ENCODE measurements at regions not wholly inside any gene's neighbourhood (a gene's known extent, or its start where the extent isn't known, plus 50 kb on each side); places are given as distances from the start of the nearest gene placed in this dataset.

DNA sequence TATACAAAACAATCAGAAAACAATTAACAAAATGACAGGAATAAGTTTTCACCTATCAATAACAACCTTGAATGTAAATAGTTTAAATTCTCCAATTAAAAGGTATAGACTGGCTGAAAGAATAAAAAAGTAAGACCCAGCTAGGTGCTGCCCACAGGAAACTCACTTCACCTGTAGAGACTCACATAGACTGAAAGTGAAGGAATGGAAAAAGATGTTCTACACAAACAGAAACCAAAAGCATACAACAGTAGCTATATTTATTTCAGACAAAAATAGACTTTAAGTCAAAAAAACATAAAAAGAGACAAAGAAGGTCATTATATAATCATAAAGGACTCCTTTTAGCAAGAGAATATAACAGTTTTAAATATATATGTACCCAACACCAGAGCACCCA is 152.4 kb upstream of the PWP1 start:
- no peak for DNase-seq

DNA sequence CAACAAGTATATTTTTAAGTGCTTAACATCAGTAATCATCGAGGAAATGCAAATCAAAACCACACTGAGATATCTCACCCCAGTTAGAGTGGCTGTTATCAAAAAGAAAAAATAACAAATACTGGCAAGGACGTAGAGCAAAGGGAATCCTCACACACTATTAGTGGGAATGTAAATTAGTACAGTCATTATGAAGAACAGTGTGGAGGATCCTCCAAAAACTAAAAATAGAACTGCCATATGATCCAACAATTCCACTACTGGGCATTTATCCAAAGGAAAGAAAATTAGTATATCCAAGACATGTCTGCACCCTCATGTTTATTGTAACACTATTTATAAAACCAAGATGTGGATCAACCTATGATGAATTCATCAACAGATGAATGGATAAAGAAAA is 149.0 kb upstream of the PWP1 start:
- no peak for DNase-seq

DNA sequence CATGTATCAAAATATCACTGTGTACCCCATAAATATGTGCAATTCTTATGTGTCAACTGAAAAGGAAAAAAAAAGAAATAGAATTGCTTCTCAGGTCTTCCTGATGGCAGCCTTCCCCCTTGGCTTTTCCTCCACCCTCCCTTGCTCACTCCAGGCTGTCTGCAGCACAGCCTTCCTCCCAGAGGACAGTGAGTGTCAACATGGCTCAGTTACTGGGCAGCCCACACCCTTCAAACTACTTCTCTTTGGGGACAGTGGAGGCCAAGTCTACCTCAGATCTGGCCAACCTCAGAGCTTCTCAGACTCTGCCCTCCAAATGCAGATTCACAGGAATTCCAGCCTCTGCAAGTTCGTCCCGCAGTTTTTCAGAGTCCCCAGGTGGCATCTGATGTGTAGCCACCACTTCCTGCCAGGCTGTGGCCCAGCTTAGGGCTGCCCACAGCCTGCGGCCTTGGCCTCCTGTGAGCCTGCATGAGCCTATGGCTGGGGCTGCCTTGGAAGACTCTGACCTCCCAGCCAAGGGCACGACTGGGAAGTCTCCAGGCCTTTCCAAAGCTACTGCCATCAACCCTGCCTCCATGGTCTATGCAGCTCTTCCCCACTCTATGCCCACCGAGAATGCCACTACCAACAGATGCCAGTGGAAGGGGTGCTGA is 148.0 kb upstream of the PWP1 start:
- no peak for DNase-seq

DNA sequence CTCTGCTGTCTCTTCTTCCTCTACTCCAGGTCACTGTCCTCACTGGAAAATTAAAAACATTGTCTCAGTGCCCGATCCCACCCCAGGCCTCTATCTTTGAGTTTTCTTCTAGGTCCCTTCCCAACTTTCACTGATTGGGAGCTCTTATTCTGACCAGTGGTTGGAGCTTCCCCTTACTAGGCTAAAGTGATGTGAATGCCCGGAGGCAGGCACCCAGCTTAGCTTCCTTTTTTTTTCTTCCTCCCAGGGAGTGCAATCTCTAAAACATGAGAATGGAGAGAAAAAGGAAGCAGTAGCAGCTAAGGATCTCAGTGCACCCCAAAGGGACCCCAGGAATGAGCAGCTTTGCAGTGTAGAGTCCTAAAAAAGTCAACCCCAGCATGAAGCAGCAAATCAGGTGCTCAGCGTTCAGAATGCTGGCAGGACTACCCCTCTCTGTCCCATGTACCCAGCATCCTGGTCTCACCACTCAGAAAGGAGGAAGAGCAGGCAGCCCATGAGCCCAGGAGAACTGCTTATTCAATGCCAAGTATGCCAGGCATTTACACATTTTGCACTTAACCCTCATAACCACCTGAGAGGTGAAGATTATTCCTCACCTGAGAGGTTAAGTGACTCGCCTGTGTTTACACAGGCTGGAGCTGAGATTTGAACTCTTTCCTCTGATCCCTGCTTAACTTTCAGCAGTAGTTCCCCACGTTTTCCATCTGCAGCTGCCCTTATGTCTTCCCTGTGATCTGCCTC is 146.2 kb upstream of the PWP1 start:
- DNase-seq: no peak

DNA sequence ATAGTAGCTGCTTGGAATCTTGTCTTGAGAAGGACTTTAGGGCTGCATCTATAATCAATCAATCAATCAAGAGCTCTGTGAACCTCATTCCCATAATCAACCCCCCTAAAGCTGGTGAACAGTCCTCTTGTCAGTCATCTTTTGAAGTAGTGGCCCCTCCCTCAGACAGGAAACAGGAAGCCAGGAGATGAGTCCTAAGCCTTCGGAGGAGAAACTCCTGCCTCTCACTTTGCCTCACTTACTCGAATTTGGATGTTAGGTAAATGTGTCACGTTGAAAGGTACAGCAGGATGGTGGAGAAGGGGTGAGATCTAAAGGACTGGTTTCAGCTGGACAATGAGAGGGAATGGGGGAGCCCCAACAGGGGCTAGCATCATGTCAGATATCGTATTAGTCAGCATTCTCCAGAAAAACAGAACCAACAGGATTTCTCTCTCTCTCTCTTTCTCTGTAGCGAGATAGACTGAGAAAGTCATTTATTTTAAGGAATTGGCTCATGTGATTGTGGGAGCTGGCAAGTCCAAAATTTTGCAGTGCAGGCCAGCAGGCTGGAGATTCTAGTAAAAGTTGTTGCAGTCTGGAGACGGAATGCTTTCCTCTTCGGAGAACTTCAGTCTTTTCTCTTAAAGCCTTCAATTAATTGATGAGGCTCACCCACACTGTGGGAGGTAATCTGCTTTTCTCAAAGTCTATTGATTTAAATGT is 144.4 kb upstream of the PWP1 start:
- peak; percentile 61 for DNase-seq

DNA sequence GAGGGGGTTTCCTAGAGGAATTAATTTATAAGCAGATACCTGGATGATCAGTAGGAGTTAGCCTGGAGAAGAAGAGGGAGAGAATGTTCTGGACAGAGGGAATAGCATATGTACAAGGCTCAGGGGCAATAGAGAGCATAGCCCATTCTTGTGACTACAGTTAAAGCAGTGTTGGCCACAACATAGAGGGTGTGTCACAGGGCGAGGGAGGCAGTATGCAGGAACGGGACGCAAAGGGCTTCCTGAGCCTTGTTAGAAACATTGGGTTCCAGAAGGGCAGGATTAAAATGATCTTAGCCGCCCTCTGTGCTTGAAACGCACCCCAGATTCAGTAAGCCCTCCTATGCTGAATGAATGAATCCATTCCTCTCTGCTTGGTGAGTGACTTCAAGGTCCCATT is 142.2 kb upstream of the PWP1 start:
- DNase-seq: no peak

DNA sequence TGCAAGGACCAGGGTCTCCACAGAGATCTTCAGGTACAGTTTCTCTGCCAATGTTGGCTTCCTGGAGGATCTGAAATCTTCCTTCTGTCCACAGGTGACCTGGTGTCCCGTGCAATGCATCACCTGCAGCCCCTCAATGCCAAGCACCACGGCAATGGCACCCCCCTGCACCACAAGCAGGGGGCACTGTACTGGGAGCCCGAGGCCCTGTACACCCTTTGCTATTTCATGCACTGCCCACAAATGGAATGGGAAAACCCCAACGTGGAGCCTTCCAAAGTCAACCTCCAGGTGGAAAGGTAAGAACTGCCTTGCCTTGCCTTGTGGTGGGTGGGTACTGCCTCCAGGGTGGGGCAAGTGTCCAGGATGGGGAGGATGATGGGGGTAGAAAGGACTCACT is 141.8 kb upstream of the PWP1 start:
- no peak for DNase-seq

DNA sequence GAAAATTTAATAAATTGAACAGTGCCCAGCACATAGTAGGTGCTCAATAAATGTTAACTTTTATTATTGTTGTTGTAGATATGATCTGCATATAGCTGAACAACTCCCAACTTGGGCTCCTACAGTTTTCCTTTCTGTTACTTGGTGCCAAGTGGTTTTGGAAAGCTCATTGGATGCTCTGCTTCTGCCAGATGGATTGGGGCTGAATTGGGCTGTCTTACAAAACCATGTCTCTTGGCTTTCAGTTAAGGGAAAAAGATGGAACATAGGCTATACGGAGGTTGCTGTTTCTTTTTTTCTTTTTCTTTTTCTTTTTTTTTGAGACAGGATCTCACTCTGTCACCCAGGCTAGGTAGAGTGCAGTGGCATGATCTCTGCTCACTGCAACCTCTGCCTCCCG is 140.7 kb upstream of the PWP1 start:
- DNase-seq: peak; percentile 80

DNA sequence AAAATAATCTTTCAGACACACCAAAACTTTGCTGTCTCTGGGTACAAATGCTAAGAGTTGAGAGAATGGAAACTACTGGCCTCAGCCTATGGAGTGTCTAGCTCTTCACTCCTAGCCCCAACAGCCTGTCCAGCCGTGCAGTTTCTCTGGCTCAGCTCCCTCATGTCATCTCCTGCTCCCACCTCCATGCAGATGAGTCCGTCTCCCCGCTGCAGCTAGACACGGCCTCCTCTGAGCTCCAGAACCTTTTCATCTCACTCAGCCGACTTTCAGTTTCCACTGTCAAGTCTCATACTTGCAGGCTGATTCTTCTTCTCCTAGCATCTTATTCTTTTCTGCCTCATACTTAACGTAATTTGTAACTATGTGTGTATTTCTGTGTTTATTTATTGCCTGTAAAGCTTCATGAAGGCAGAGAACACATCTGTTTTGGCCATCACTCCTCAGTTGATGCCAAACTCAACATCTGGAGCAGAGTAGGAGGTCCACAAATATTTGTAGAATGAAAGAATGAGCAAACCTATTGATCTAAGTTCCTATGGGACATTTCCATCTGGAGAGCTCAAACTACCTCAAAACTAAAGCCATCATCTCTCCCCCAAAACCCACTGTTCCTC is 139.8 kb upstream of the PWP1 start:
- DNase-seq: peak; percentile 82

DNA sequence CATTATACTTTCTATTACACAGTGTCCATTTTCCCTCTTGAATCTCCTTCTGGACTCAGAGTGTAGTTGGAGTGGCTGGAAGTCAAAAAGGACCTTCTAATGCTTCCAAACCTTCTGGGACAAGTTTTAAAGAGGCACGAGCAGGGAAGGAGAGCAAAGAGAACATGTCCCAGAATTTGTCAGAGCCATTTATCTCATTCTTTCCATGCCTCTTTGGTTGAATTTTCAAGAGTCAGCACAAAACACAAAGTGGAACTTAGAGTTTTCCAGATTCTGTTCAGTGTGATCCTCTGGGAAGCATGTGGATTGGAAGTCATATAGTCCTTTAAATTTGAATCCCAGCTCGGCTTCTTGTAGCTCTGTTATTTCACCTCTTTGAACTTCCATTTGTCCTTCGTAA is 138.2 kb upstream of the PWP1 start:
- DNase-seq: no peak

DNA sequence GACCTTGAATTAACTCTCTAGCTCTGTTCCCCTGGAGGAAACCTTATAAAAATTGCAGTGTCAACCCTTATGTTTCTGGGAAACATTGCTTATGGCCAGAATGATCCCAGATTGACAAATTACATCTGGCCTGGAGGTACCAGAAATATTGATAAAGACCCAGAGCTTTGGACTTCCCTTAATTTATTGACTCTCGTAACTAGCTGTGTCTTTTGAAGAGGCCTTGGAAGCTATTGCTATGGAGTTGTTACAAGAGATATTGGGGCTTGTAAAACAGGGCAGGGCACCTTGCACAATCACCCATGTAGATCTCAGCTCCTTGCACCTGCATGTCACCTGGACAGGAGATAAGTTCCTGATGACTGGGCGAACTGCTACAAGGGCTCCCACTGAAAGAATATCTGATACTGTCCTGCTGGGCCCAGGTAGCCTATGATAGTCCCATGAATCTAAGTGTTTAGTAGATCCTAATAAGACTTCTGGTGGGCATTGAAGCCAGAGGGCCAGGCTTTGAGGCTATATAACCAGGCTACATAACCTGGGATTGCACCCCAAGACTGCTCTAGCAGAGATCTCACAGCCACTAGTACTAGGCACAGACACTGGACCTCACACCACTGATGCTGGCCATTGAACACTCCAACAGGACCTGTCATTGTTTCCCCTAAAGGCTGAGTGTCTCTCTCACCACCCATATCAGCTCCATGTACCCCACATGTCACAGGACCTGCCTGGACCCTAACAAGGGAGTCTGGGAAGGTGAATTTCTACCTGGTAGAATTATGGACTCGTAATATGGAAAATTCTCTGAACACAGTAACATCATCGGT is 135.7 kb upstream of the PWP1 start:
- no peak for DNase-seq

DNA sequence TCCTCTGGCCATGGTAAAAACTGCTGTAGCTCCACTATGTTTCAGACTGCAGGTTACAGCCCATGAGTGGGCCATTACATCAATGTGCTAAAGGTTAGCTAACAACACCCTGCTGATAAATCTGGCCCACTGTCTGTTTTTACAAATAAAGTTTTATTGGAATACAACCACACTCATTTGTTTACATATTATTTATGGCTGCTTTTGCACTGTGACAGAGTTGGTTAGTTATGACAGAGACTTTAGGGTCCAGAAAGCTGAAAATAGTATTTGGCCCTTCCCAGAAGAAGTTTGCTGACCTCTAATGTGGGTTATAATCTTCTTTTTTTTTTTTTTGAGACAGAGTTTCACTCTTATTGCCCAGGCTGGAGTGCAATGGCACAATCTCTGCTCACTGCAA is 134.2 kb upstream of the PWP1 start:
- no peak for DNase-seq

DNA sequence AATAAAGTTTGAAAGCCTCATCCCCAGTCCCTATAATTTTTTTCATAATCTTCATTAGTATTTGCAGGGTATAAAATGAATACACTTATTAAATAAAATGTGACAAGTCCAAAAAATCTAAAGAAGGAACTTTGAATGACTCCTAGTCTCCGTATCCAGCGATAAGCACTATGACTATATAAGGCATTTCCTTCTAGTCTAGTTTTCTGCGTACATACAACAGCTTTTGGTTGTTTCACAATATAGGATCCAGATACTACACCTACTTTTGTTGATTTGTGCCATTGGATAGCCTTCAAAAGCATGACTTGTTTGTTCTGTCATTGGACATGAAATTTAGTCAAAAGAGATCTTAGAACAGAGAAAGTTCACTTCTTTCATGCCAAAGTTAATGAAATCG is 133.3 kb upstream of the PWP1 start:
- DNase-seq: no peak

DNA sequence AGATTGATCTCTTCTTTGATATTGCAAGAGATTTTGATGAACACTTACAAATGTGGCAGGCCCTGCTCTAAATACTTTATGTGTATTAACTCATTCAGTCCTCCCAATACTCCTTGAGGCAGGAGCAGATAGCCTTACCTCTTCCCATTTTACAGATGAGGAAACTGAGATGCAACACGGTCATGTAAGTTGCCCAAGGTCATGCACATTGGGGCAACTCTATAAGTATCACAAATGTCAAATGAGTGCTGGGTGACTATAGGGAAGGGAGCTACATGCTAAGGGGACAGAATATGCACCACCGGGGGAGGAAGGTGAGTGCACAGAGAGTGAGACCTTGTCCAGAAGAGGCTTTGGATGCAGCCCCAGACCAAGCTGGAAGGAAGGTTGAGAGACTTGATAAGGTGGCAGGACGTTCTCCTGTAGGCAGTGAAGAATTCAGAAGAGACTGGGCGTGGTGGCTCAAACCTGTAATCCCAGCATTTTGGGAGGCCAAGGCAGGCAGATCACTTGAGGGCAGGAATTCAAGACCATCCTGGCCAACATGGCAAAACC is 132.3 kb upstream of the PWP1 start:
- DNase-seq: no peak

DNA sequence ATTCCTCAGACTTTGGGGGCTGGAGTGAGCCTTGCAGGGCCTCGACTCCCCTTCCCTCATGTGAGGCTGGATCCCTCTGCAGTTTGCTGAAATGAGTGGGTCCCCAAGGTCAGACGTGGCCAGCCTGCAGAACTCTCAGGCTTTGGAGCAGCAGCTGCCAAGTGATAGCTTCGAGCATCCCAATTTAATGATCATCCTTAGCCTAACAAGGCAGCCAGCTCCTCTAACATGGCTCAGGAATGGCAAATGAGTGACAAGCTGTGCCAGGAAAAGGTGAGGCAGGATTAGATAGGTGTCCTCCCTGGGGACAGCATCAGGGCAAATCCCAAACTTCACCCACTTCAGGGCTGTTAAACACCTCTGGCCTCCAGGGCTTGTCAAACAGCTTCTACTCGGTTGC is 130.7 kb upstream of the PWP1 start:
- no peak for DNase-seq

DNA sequence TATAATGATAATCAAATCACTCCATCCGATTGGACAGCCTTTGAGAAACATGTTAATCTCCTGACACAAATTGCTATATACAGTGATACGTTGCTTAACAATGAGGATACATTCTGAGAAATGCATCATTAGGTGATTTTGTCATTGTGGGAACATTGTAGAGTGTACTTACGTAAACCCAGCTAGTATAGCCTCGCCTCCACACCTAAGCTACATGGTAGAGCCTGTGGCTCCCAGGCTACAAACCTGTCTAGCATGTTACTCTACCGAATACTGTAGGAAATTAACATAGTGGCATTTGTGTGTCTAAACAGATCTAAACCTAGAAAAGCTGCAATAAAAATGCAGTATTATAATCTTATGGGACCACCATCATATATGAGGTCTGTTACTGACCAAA is 128.6 kb upstream of the PWP1 start:
- no peak for DNase-seq

DNA sequence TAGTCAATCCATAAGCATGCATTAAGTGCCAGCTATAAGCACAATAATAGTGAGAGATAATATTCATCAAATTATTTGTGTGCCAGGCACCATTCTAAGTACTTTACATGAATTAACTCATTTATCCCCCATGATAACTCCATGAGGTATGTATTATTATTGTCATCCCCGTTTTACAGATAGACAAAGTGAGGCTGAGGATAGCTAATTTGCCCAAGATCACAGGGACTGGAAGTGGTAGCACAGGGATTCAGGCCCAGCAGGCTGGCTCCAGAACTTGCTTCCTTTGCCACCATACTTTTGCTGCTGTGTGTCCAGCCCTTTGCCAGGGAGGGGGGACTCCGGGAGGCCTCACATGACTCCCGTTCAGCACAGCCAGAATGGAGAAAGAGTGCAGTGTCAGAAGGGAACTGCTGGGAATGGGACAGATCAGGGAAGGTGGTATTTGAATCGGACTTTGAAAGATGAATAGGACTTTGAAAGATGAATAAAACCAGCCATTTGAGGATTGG is 128.0 kb upstream of the PWP1 start:
- DNase-seq: no peak

DNA sequence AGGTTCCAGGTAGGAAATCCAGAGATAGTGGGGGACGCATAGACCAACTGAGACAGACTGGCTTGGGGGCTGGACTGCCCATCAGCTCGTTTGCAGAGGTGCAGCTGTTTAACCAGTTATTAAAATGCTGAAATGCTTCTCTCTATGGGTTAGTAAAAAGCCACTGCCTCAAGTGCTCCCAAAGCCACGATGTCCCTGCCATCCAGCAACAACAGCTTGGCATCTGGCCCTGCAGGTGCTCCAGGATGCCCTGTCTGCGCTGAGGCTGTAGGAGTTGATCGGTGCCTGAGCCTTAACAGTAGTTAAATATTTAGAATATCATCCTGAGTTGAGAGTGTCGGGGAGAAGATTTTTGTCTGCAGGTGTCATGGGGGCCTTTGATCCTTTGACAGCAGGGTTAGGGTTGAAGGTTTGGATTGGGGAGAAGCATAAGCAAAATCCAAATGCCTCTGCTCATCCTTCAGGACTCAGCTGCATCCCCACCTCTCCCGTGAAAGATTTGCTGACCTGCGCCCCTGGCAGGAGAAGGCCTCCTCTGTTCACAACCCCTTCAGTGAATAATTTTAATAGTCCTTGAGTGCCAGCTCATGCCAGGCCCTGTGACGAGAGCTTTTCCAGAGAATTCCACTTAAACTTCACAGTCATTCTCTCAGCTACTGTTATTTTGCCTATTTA is 127.3 kb upstream of the PWP1 start:
- no peak for DNase-seq

DNA sequence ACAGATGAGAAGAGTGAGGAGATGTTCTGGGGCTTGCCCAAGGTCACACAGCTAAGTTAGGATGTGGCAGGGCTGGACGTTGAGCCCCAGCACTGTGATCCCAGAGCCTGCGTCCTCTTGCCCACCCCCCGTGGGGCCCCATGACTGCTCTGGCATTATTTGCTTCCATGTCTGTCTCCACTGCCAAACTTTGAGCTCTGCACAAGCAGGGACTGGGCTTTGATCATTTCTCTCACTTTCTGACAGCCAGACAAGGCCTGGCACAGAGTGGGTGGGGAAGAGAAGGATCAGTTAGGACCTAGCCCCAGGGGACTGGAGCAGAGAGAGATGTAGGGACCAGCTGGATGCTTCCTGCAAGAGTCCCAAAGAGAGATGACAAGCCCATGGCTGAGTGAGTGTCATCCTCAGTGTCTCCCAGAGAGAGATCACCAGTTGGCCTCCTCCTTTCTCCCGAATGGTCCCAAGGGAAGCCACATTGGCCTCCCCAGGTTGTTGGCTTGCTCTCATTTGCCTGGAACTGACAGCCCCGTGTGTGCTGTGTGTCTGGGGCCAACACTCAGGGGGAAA is 126.7 kb upstream of the PWP1 start:
- DNase-seq: no peak

DNA sequence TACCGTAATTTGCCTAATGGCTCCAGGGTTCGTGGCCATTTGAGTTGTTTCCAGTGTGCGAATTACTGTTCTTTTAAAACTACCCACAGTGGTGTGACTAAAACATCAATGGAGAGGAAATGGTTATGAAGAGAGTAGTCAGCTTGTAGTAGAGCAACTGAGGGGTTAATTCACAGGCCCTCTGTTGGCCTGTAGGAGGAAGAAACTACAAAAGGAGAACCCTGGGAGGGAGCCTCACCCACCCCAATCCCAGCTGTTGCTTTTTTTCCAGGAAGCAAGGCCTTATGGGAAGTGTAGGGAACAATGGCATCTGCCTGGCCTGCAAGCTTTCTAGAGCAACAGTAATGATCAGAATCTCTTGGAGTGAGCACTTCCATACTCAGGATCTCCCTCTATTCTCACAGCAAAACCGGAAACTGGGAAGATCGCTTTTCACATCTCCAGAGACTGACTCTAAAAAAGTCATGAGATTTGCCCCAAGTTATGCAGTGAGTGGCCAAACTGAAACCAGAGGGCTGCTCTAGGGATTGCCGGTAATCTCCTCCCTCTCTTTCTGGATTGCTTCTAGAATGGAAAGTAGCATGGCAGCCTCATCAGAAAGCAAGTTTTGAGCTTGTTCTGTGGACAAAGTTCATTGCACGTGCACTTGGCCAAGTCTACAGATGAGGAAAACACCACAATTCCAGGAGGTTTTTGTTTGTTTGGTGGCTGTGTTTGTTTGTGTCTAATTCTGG is 125.3 kb upstream of the PWP1 start:
- DNase-seq: no peak

DNA sequence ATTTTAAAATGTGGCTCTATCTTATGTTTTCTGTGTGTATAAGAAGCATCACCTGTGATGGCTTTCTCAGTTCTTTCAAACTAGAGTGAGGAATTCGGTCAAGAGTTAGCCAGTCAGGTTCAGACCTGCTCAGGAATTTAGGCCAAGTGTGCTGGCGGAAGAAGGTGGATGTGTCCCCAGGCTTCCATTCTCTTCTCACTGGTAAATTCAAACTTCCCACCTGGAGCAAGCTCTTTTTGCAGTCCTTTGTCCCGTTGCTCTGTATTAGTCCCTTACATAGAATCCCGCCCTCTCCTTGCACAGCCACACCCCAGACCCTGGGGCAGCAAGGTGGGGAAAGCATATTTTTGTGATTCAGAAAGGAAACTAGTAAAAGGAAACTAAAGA is 124.7 kb upstream of the PWP1 start:
- DNase-seq: no peak

Data from right hindlimb (tissue), 1 donor.